Prostate gland (tissue), 2 donors: ENCODE measurements at regions not wholly inside any gene's neighbourhood (a gene's known extent, or its start where the extent isn't known, plus 50 kb on each side); places are given as distances from the start of the nearest gene placed in this dataset.

Experiments
- DNase-seq: peaks from one replicate; pipeline ENCODE4 v3.0.0-alpha.2; 2019; ENCODE audit warnings: low spot score
- H3K27ac ChIP-seq, 2 donors: fragments of 200-600 bp; sonication (generic); 2 replicates each; pipeline ENCODE4 v1.5.1; 2017 to 2019
- H3K27me3 ChIP-seq: fragments of 200-600 bp; sonication (generic); replicated peaks from 2 replicates; pipeline ENCODE4 v1.5.1; 2019; ENCODE audit not compliant: insufficient read depth
- H3K36me3 ChIP-seq, 2 donors: fragments of 200-600 bp; sonication (generic); 1 replicate in 1 of 2; 2 replicates in 1 of 2; pipeline versions ENCODE4 v1.5.1 to v1.8.1; 2017 to 2019
- H3K4me1 ChIP-seq: fragments of 200-600 bp; sonication (generic); replicated peaks from 2 replicates; pipeline ENCODE4 v1.5.1; 2019
- H3K4me3 ChIP-seq, 2 donors: fragments of 200-600 bp; sonication (generic); 2 replicates each; pipeline ENCODE4 v1.5.1; 2017 to 2019
- H3K9me3 ChIP-seq: fragments of 200-600 bp; sonication (generic); 2 replicates; pipeline ENCODE4 v1.5.1; 2017
- CTCF ChIP-seq, 4 experiments: fragments of 200-600 bp in 2 of 4; fragments of 450-650 bp in 2 of 4; sonication (generic) in 2 of 4; IDR thresholded peaks; 1 replicate in 3 of 4; 2 replicates in 1 of 4; pipeline ENCODE4 v1.5.1; 2016 to 2019; ENCODE audit warnings: antibody characterized with exemption in 4 of 4, mild to moderate bottlenecking in 2 of 4, moderate library complexity in 2 of 4
- POLR2A ChIP-seq: fragments of 450-650 bp; IDR thresholded peaks from one replicate; pipeline ENCODE4 v1.6.1; 2016; ENCODE audit warnings: antibody characterized with exemption, mild to moderate bottlenecking
- POLR2AphosphoS5 ChIP-seq: sonication (generic); formaldehyde crosslinking; IDR thresholded peaks from one replicate; pipeline ENCODE4 v1.6.1; 2017; ENCODE audit warnings: antibody characterized with exemption
- WGBS: methylation state at CpG from one replicate; pipeline ENCODE4 v1.1.5; 2018; 5-methylcytosine and 5-hydroxymethylcytosine counted together
- intact Hi-C: fragments of 100-400 bp; cut with DNase I; formaldehyde crosslinking; loops from one replicate; pipeline ENCODE4 v1.14.2; 2022

GRCh38 chr5:84724181-84724580 lies 339.5 kb upstream of the EDIL3 start:
- DNase-seq: no peak
- H3K27me3 ChIP-seq: no peaks in the 10 kb centered on the region
- H3K36me3 ChIP-seq: no peaks in the 10 kb centered on the region
- WGBS: 76% methylated on average over 3 of the region's 3 CpGs
- H3K4me1 ChIP-seq: no peaks in the 10 kb centered on the region
- intact Hi-C loops: no loop called here
- no peaks in the 10 kb centered on the region for H3K9me3 ChIP-seq
- TF ChIP-seq POLR2A (no peak), POLR2AphosphoS5 (no peak), CTCF (IDR thresholded peaks at IDR 0.05) (no peak)
- no peak overlapping the region for H3K27ac ChIP-seq
- no peak overlapping the region for H3K4me3 ChIP-seq

GRCh38 chr5:84718377-84718776 lies 333.7 kb upstream of the EDIL3 start:
- no peaks in the 10 kb centered on the region for H3K4me1 ChIP-seq
- H3K27me3 ChIP-seq: no peaks in the 10 kb centered on the region
- H3K9me3 ChIP-seq: no peaks in the 10 kb centered on the region
- H3K4me3 ChIP-seq: no peak overlapping the region
- no peaks in the 10 kb centered on the region for H3K36me3 ChIP-seq
- intact Hi-C loops: no loop called here
- H3K27ac ChIP-seq: no peak overlapping the region
- DNase-seq: no peak
- 89% methylated on average over 3 of the region's 3 CpGs for WGBS
- TF ChIP-seq POLR2AphosphoS5 (no peak), POLR2A (no peak), CTCF (IDR thresholded peaks at IDR 0.05) (no peak)

- Histone ChIP-seq H3K4me3 (no peak overlapping the region), H3K4me1 (no peaks in the 10 kb centered on the region), H3K27ac (no peak overlapping the region), H3K9me3 (no peaks in the 10 kb centered on the region), H3K27me3 (no peaks in the 10 kb centered on the region), H3K36me3 (no peaks in the 10 kb centered on the region)
- intact Hi-C loops: no loop called here
- WGBS: 91% methylated on average over 3 of the region's 3 CpGs
- no peak for TF ChIP-seq POLR2AphosphoS5
- no peak for TF ChIP-seq CTCF (IDR thresholded peaks at IDR 0.05)
- no peak for TF ChIP-seq POLR2A
- no peak for DNase-seq
Observed at GRCh38 chr5:84715686-84716085, 331.0 kb upstream of the EDIL3 start.

GRCh38 chr5:84715091-84715490 lies 330.4 kb upstream of the EDIL3 start:
- no peaks in the 10 kb centered on the region for H3K36me3 ChIP-seq
- H3K9me3 ChIP-seq: no peaks in the 10 kb centered on the region
- no peaks in the 10 kb centered on the region for H3K4me1 ChIP-seq
- TF ChIP-seq POLR2AphosphoS5 (no peak), POLR2A (no peak), CTCF (IDR thresholded peaks at IDR 0.05) (no peak)
- WGBS: 96% methylated on average over 1 of the region's 1 CpG
- no peak for DNase-seq
- H3K27me3 ChIP-seq: no peaks in the 10 kb centered on the region
- no peak overlapping the region for H3K4me3 ChIP-seq
- H3K27ac ChIP-seq: no peak overlapping the region
- intact Hi-C loops: no loop called here

GRCh38 chr5:84709075-84709474 lies 324.4 kb upstream of the EDIL3 start:
- Histone ChIP-seq H3K9me3 (no peaks in the 10 kb centered on the region), H3K4me1 (no peaks in the 10 kb centered on the region), H3K27ac (no peak overlapping the region), H3K4me3 (no peak overlapping the region), H3K36me3 (no peaks in the 10 kb centered on the region), H3K27me3 (no peaks in the 10 kb centered on the region)
- WGBS: 100% methylated on average over 1 of the region's 1 CpG
- no peak for DNase-seq
- intact Hi-C loops: no loop called here
- TF ChIP-seq POLR2AphosphoS5 (no peak), CTCF (IDR thresholded peaks at IDR 0.05) (no peak), POLR2A (no peak)
